Erythroblast (primary cell): ENCODE measurements at regions not wholly inside any gene's neighbourhood (a gene's known extent, or its start where the extent isn't known, plus 50 kb on each side); places are given as distances from the start of the nearest gene placed in this dataset.

Experiments used
- GATA1 ChIP-seq: IDR thresholded peaks from 2 replicates; pipeline ENCODE4 v1.6.1; 2011; ENCODE audit warnings: low read depth, mild to moderate bottlenecking, control low read depth, low read length, moderate library complexity
- POLR2A ChIP-seq: IDR thresholded peaks from 2 replicates; pipeline ENCODE4 v1.6.1; 2011; ENCODE audit warnings: mild to moderate bottlenecking, low read length

DNA sequence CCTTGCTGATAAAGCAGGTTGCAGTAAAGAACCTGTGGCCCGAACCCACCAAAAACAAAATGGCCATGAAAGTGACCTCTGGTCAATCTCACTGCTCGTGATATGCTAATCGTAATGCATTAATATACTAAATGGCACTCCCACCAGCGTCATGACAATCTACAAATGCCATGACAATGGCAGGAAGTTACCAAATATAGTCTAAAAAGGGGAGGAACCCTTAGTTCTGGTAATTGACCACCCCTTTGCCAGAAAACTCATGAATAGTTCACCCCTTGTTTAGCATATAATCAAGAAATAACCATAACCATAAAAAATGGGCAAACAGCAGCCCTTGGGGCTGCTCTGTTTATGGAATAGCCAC lies 1139.4 kb upstream of the LRRN3 start:
- TF ChIP-seq POLR2A (no peak), GATA1 (no peak)
